ENCODE measurements at regions not wholly inside any gene's neighbourhood (a gene's known extent, or its start where the extent isn't known, plus 50 kb on each side); places are given as distances from the start of the nearest gene placed in this dataset.

DNA sequence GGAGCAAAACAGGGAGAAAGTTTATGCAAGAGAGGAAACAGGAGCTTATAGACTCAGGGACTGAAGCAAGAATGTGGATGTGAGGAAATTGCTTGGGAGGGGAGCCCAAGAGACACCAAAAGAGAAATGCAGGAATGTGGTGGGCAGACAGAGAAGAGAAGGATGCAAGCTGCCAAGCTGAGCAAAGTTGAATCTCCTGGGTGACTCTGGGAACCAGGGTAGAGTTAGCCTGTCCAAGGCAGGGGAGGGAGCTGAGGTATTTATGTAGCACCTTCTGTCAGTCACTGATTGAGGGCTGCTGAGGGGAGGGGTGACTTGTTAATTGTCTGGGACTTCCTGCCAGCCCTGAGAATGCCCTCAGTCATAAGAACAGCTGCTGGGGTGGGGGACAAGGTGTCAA is 464.3 kb downstream of the NBAS start:
- Mint-ChIP-seq H3K27me3 (ENCODE audit: low read depth in 3 of 3) (peaks cover 0 to 2% (median 2%) of the 10 kb centered on the region in 3 donors), H3K27ac (no peak overlapping the region)

DNA sequence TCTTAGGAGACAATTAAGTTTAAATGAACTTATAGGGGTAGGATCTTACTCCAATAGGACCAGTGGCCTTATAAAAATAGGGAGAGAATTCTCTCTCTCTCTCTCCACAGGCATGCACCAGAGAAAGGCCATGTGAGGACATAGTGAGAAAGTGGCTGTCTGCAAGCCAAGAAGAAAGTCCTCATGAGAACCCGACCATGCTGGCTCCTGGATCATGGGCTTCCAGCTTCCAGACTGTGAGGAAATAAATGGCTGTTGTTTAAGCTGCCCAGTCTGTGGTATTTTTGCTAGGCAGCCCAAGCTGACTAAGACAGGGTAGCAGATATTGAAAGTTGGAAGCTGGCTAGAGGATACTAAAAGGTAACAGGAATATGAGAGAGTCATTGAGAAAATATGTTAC is 454.0 kb downstream of the NBAS start:
- Mint-ChIP-seq H3K4me1 (no peaks in the 10 kb centered on the region), H3K27ac (no peak overlapping the region), H3K36me3 (no peaks in the 10 kb centered on the region), H3K27me3 (ENCODE audit: low read depth in 3 of 3) (peaks cover 0 to 1% (median 0%) of the 10 kb centered on the region in 3 donors), H3K4me3 (no peak overlapping the region), H3K9me3 (peaks cover 11 to 22% (median 16%) of the 10 kb centered on the region in 7 donors)
- Histone ChIP-seq H2AFZ (ENCODE audit: insufficient read depth, low read depth, low read length, poor library complexity, severe bottlenecking) (no peak overlapping the region), H3K4me2 (replicated peaks; ENCODE audit: extremely low read depth, low read length, poor library complexity, severe bottlenecking) (no peak overlapping the region), H3K27me3 (ENCODE audit: control insufficient read depth in 2 of 2, insufficient read depth in 2 of 2, low read length in 2 of 2) (no peaks in the 10 kb centered on the region), H3K4me1 (ENCODE audit: control insufficient read depth in 1 of 2, insufficient read depth in 2 of 2, low read length in 2 of 2) (no peaks in the 10 kb centered on the region), H3K36me3 (replicated peaks in 1 of 2; ENCODE audit: control insufficient read depth in 1 of 2, insufficient read depth in 2 of 2, low read length in 2 of 2) (no peaks in the 10 kb centered on the region), H3K27ac (ENCODE audit: low read depth in 1 of 2, low read length in 2 of 2) (no peak overlapping the region), H3K79me2 (ENCODE audit: insufficient read depth, low read length) (no peaks in the 10 kb centered on the region), H3K4me3 (replicated peaks in 1 of 3; ENCODE audit: low read depth in 2 of 3, low read length in 3 of 3) (no peak overlapping the region), H4K20me1 (ENCODE audit: insufficient read depth, low read length) (no peaks in the 10 kb centered on the region), H3K9me3 (replicated peaks in 1 of 2; ENCODE audit: control insufficient read depth in 1 of 2, insufficient read depth in 1 of 2, low read length in 2 of 2) (peaks cover 2 to 16% of the 10 kb centered on the region in 2 donors), H3K9ac (ENCODE audit: insufficient read depth, low read length, poor library complexity, severe bottlenecking) (no peak overlapping the region)
- WGBS (ENCODE audit: insufficient coverage) = 88% methylated on average over 1 of the region's 1 CpG
- intact Hi-C loops (cut with micrococcal nuclease) = no loop called here
- DNase-seq = no peak
- TF ChIP-seq, protein P1, sequence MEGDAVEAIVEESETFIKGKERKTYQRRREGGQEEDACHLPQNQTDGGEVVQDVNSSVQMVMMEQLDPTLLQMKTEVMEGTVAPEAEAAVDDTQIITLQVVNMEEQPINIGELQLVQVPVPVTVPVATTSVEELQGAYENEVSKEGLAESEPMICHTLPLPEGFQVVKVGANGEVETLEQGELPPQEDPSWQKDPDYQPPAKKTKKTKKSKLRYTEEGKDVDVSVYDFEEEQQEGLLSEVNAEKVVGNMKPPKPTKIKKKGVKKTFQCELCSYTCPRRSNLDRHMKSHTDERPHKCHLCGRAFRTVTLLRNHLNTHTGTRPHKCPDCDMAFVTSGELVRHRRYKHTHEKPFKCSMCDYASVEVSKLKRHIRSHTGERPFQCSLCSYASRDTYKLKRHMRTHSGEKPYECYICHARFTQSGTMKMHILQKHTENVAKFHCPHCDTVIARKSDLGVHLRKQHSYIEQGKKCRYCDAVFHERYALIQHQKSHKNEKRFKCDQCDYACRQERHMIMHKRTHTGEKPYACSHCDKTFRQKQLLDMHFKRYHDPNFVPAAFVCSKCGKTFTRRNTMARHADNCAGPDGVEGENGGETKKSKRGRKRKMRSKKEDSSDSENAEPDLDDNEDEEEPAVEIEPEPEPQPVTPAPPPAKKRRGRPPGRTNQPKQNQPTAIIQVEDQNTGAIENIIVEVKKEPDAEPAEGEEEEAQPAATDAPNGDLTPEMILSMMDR (IDR thresholded peaks at IDR 0.05) = no peak

More for the DNA sequence above, 464.3 kb downstream of the NBAS start:
- intact Hi-C loops (cut with micrococcal nuclease) = no loop called here
- Histone ChIP-seq H3K4me3 (replicated peaks in 1 of 3; ENCODE audit: low read depth in 2 of 3, low read length in 3 of 3) (no peak overlapping the region), H2AFZ (ENCODE audit: insufficient read depth, low read depth, low read length, poor library complexity, severe bottlenecking) (no peak overlapping the region), H4K20me1 (ENCODE audit: insufficient read depth, low read length) (no peaks in the 10 kb centered on the region), H3K79me2 (ENCODE audit: insufficient read depth, low read length) (no peaks in the 10 kb centered on the region), H3K36me3 (replicated peaks in 1 of 2; ENCODE audit: control insufficient read depth in 1 of 2, insufficient read depth in 2 of 2, low read length in 2 of 2) (no peaks in the 10 kb centered on the region), H3K27ac (ENCODE audit: low read depth in 1 of 2, low read length in 2 of 2) (no peak overlapping the region), H3K4me2 (replicated peaks; ENCODE audit: extremely low read depth, low read length, poor library complexity, severe bottlenecking) (no peak overlapping the region), H3K27me3 (ENCODE audit: control insufficient read depth in 2 of 2, insufficient read depth in 2 of 2, low read length in 2 of 2) (no peaks in the 10 kb centered on the region), H3K9ac (ENCODE audit: insufficient read depth, low read length, poor library complexity, severe bottlenecking) (no peak overlapping the region), H3K4me1 (ENCODE audit: control insufficient read depth in 1 of 2, insufficient read depth in 2 of 2, low read length in 2 of 2) (no peaks in the 10 kb centered on the region), H3K9me3 (replicated peaks in 1 of 2; ENCODE audit: control insufficient read depth in 1 of 2, insufficient read depth in 1 of 2, low read length in 2 of 2) (no peaks in the 10 kb centered on the region)
- DNase-seq = no peak
- TF ChIP-seq, protein P1 (IDR thresholded peaks at IDR 0.05) = no peak
- Mint-ChIP-seq H3K4me1 (no peaks in the 10 kb centered on the region), H3K9me3 (peaks cover 0 to 7% (median 0%) of the 10 kb centered on the region in 7 donors), H3K36me3 (no peaks in the 10 kb centered on the region), H3K4me3 (no peak overlapping the region)
